IMR-90 (cell line): ENCODE measurements at regions not wholly inside any gene's neighbourhood (a gene's known extent, or its start where the extent isn't known, plus 50 kb on each side); places are given as distances from the start of the nearest gene placed in this dataset.

Experiments
- ATAC-seq: fragments of 200-7000 bp; cut with Tn5 transposase; 2 replicates; pipeline ENCODE4 v1.9.1; 2020; ENCODE audit warnings: low read depth, mild to moderate bottlenecking, moderate library complexity
- BruUV-seq: library from RNA; stranded (reverse); fragments of 400-500 nt; replicated peaks from 2 replicates; lab custom pipeline; 2021; lab: Mats Ljungman, UMichigan
- CTCF ChIA-PET: fragments of 300-600 bp; formaldehyde crosslinking; extraction: SDS; loops from one replicate; lab custom pipeline; 2021; ENCODE audit warnings: antibody characterized with exemption; lab: Yijun Ruan, JAX
- POLR2A ChIA-PET: fragments of 300-600 bp; sonication (Branson Sonifier 250); formaldehyde crosslinking; loops from one replicate; lab custom pipeline; 2022; ENCODE audit warnings: antibody characterized with exemption; ENCODE audit not compliant: unreplicated experiment; lab: Charles Lee
- DNase-seq: peaks from one replicate; pipeline ENCODE4 v3.0.0; 2013
- H2AFZ ChIP-seq: replicated peaks from 2 replicates; pipeline ENCODE3; 2013; ENCODE audit warnings: low read length, mild to moderate bottlenecking; ENCODE audit not compliant: poor library complexity
- H2AK5ac ChIP-seq: 2 replicates; pipeline ENCODE4 v1.6.1; 2013; ENCODE audit warnings: low read depth, low read length, inconsistent platforms
- H2AK9ac ChIP-seq: replicated peaks from 2 replicates; pipeline ENCODE3; 2013; ENCODE audit warnings: mild to moderate bottlenecking, low read depth, low read length, moderate library complexity; ENCODE audit not compliant: poor library complexity
- H2BK120ac ChIP-seq: 2 replicates; pipeline ENCODE4 v1.6.1; 2013; ENCODE audit warnings: low read depth, low read length, inconsistent platforms
- H2BK15ac ChIP-seq: 3 replicates; pipeline ENCODE4 v1.6.1; 2013; ENCODE audit warnings: low read depth, low read length, inconsistent platforms
- H2BK20ac ChIP-seq: 2 replicates; pipeline ENCODE4 v1.6.1; 2013; ENCODE audit warnings: low read depth, mild to moderate bottlenecking, inconsistent platforms, low read length, moderate library complexity
- H2BK5ac ChIP-seq: 2 replicates; pipeline ENCODE4 v1.6.1; 2013; ENCODE audit warnings: mild to moderate bottlenecking, low read depth, low read length, inconsistent platforms; ENCODE audit not compliant: poor library complexity, severe bottlenecking
- H3K14ac ChIP-seq: replicated peaks from 2 replicates; pipeline ENCODE4 v1.6.1; 2013; ENCODE audit warnings: low read depth, low read length, inconsistent platforms
- H3K18ac ChIP-seq: 2 replicates; pipeline ENCODE4 v1.6.1; 2013; ENCODE audit warnings: low read depth, low read length, control low read depth
- H3K23ac ChIP-seq: 2 replicates; pipeline ENCODE4 v1.6.1; 2013; ENCODE audit warnings: low read depth, low read length, inconsistent platforms
- H3K27ac ChIP-seq: 2 replicates; pipeline ENCODE4 v1.5.1; 2013; ENCODE audit warnings: mild to moderate bottlenecking, control low read depth, low read length; ENCODE audit not compliant: insufficient read depth
- H3K27me3 ChIP-seq: 2 replicates; pipeline ENCODE4 v1.6.1; 2013; ENCODE audit warnings: low read length; ENCODE audit not compliant: control insufficient read depth, insufficient read depth
- H3K36me3 ChIP-seq: 2 replicates; pipeline ENCODE4 v1.6.1; 2013; ENCODE audit warnings: low read length, mixed read lengths; ENCODE audit not compliant: control insufficient read depth, insufficient read depth
- H3K4ac ChIP-seq: 2 replicates; pipeline ENCODE4 v1.6.1; 2013; ENCODE audit warnings: low read depth, low read length, inconsistent platforms
- H3K4me1 ChIP-seq: 2 replicates; pipeline ENCODE4 v1.6.1; 2013; ENCODE audit warnings: low read length, mixed read lengths; ENCODE audit not compliant: control insufficient read depth, insufficient read depth
- H3K4me2 ChIP-seq: 2 replicates; pipeline ENCODE4 v1.6.1; 2013; ENCODE audit warnings: low read depth, mild to moderate bottlenecking, control low read depth, low read length, moderate library complexity
- H3K4me3 ChIP-seq: 2 replicates; pipeline ENCODE4 v1.5.1; 2013; ENCODE audit warnings: low read depth, mild to moderate bottlenecking, control low read depth, low read length, moderate library complexity; ENCODE audit not compliant: insufficient read depth
- H3K56ac ChIP-seq: 2 replicates; pipeline ENCODE4 v1.6.1; 2013; ENCODE audit warnings: low read length, inconsistent platforms; ENCODE audit not compliant: insufficient read depth; ENCODE audit errors: extremely low read depth
- H3K79me1 ChIP-seq, 2 experiments: 2 replicates each; pipeline ENCODE4 v1.6.1; 2013; ENCODE audit warnings: low read length in 2 of 2, inconsistent platforms in 1 of 2, low read depth in 1 of 2
- H3K9ac ChIP-seq: 2 replicates; pipeline ENCODE4 v1.6.1; 2013; ENCODE audit warnings: low read depth, low read length, control low read depth
- H3K9me1 ChIP-seq: 2 replicates; pipeline ENCODE4 v1.6.1; 2013; ENCODE audit warnings: low read length, inconsistent platforms; ENCODE audit not compliant: insufficient read depth
- H3K9me3 ChIP-seq: 2 replicates; pipeline ENCODE4 v1.6.1; 2013; ENCODE audit warnings: low read length; ENCODE audit not compliant: control insufficient read depth, insufficient read depth
- H4K20me1 ChIP-seq: 2 replicates; pipeline ENCODE4 v1.6.1; 2013; ENCODE audit warnings: low read length, inconsistent platforms; ENCODE audit not compliant: insufficient read depth
- H4K5ac ChIP-seq: 2 replicates; pipeline ENCODE4 v1.6.1; 2013; ENCODE audit warnings: mild to moderate bottlenecking, low read depth, low read length, control low read depth
- H4K8ac ChIP-seq, 2 experiments: 2 replicates each; pipeline ENCODE4 v1.6.1; 2013; ENCODE audit warnings: low read depth in 2 of 2, low read length in 2 of 2, control low read depth in 1 of 2, inconsistent platforms in 1 of 2
- H4K91ac ChIP-seq: 2 replicates; pipeline ENCODE4 v1.6.1; 2013; ENCODE audit warnings: low read depth, low read length, inconsistent platforms; ENCODE audit not compliant: insufficient read depth
- BHLHE40 ChIP-seq: fragments of 150-350 bp; IDR thresholded peaks from 2 replicates; pipeline ENCODE4 v1.6.1; 2016; ENCODE audit warnings: mild to moderate bottlenecking, low read depth, low read length
- CEBPB ChIP-seq: IDR thresholded peaks from 2 replicates; pipeline ENCODE4 v1.6.1; 2012; ENCODE audit warnings: low read depth, low read length, improper control_type of control experiment
- CHD1 ChIP-seq: IDR thresholded peaks from 2 replicates; pipeline ENCODE4 v1.6.1; 2012; ENCODE audit warnings: low read depth, low read length, improper control_type of control experiment
- FOS ChIP-seq: fragments of 150-350 bp; IDR thresholded peaks from 2 replicates; pipeline ENCODE4 v1.6.1; 2016; ENCODE audit warnings: low read depth, low read length
- MAFK ChIP-seq: IDR thresholded peaks from 2 replicates; pipeline ENCODE4 v1.6.1; 2012; ENCODE audit warnings: low read depth, low read length, improper control_type of control experiment
- MAZ ChIP-seq: IDR thresholded peaks from 2 replicates; pipeline ENCODE4 v1.6.1; 2012; ENCODE audit warnings: low read depth, mild to moderate bottlenecking, low read length, improper control_type of control experiment, moderate library complexity, borderline replicate concordance
- MXI1 ChIP-seq: IDR thresholded peaks from 2 replicates; pipeline ENCODE4 v1.6.1; 2012; ENCODE audit warnings: low read depth, mild to moderate bottlenecking, low read length, moderate library complexity, borderline replicate concordance
- NFE2L2 ChIP-seq: fragments of 150-350 bp; IDR thresholded peaks from 2 replicates; pipeline ENCODE4 v1.6.1; 2016; ENCODE audit warnings: low read depth, mild to moderate bottlenecking, low read length
- POLR2A ChIP-seq: IDR thresholded peaks from 2 replicates; pipeline ENCODE4 v1.6.1; 2012; ENCODE audit warnings: mild to moderate bottlenecking, low read depth, low read length
- RAD21 ChIP-seq: IDR thresholded peaks from 2 replicates; pipeline ENCODE4 v1.6.1; 2012; ENCODE audit warnings: low read length, improper control_type of control experiment
- RCOR1 ChIP-seq: IDR thresholded peaks from 2 replicates; pipeline ENCODE4 v1.6.1; 2012; ENCODE audit warnings: mild to moderate bottlenecking, low read length, improper control_type of control experiment; ENCODE audit not compliant: insufficient replicate concordance
- RFX5 ChIP-seq: IDR thresholded peaks from 2 replicates; pipeline ENCODE4 v1.8.0; 2012; ENCODE audit warnings: low read depth, mild to moderate bottlenecking, low read length, moderate library complexity
- SMC3 ChIP-seq: fragments of 150-350 bp; IDR thresholded peaks from 2 replicates; pipeline ENCODE4 v1.6.1; 2016; ENCODE audit warnings: low read depth, mild to moderate bottlenecking, antibody characterized with exemption, low read length, moderate library complexity
- WGBS, 2 experiments: methylation state at CpG; one replicate each; pipeline versions ENCODE4 v1.1.5 to v1.1.7; 2013; ENCODE audit warnings: missing lambda C conversion rate in 2 of 2; ENCODE audit not compliant: insufficient read length in 1 of 2; ENCODE audit errors: extremely low coverage in 2 of 2; 5-methylcytosine and 5-hydroxymethylcytosine counted together
- dilution Hi-C: fragments of 300-500 bp; cut with HindIII; formaldehyde crosslinking; loops from one replicate; pipeline ENCODE4 v1.14.3; 2018; ENCODE audit warnings: low sequenced_read_pairs; ENCODE audit not compliant: unreplicated experiment
- in situ Hi-C: fragments of 300-500 bp; cut with MboI; formaldehyde crosslinking; loops from 3 replicates; pipeline ENCODE4 v1.14.3; 2019; ENCODE audit warnings: low sequenced_read_pairs, inconsistent platforms, mixed read lengths
- intact Hi-C: fragments of 100-400 bp; cut with micrococcal nuclease; formaldehyde crosslinking; loops from 2 replicates; pipeline ENCODE4 v1.10.0; 2022
- TF ChIP-seq, protein P1 (sequence below): fragments of 150-350 bp; IDR thresholded peaks from 2 replicates; pipeline ENCODE4 v1.6.1; 2017; ENCODE audit warnings: mild to moderate bottlenecking, antibody characterized with exemption, low read length, low read depth
- TF ChIP-seq, protein P2 (sequence below): fragments of 150-350 bp; IDR thresholded peaks from 2 replicates; pipeline ENCODE4 v1.6.1; 2016; ENCODE audit warnings: low read depth, mild to moderate bottlenecking, low read length, moderate library complexity, borderline replicate concordance
- TF ChIP-seq, protein P3 (sequence below): conservative IDR thresholded peaks from 2 replicates; pipeline ENCODE4 v1.5.1; 2012; ENCODE audit warnings: mild to moderate bottlenecking, low read depth, low read length, improper control_type of control experiment

DNA sequence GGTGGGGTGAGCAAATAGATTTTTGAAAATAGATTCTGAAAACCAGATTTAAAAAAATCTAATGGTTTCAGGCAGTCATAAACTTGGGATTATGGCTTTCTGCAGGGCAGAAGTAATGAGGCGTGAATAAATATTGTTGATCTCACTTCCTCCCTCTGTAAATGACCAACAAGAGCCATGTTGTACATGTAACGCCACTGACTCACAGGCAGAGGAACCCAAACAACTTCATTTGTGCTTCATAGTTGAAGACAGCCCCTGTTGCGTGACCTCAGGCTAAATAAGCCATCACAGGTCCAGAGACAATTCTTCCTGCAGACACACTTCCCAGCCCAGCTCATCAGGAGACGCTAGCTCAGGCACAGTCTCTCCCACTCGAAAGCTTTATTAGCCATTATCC lies 59.1 kb upstream of the F13A1 start:
- Histone ChIP-seq H3K27me3 (no peaks in the 10 kb centered on the region), H3K9me1 (no peaks in the 10 kb centered on the region), H2BK15ac (no peak overlapping the region), H2AK9ac (no peak overlapping the region), H4K8ac (no peak overlapping the region), H4K91ac (no peak overlapping the region), H3K56ac (no peak overlapping the region), H3K14ac (no peak overlapping the region), H2AK5ac (no peak overlapping the region), H2AFZ (no peak overlapping the region), H3K27ac (no peak overlapping the region), H3K4me3 (no peak overlapping the region), H3K9me3 (peaks cover 27% of the 10 kb centered on the region), H3K9ac (no peak overlapping the region), H3K4me1 (no peaks in the 10 kb centered on the region), H3K79me1 (no peaks in the 10 kb centered on the region), H2BK120ac (no peak overlapping the region), H2BK5ac (no peak overlapping the region), H3K4me2 (no peak overlapping the region), H2BK20ac (no peak overlapping the region), H4K20me1 (no peaks in the 10 kb centered on the region), H3K23ac (no peak overlapping the region), H3K4ac (no peak overlapping the region), H3K36me3 (no peaks in the 10 kb centered on the region), H3K18ac (no peak overlapping the region), H4K5ac (no peak overlapping the region)
- in situ Hi-C loops (no loop called here), intact Hi-C loops (no loop called here), dilution Hi-C loops (no loop called here)
- BruUV-seq = no TSS peak
- WGBS, 2 experiments = 20% methylated on average over 2 of the region's 5 CpGs; no CpG with 5 or more reads in 1 of the 2 experiments
- ATAC-seq = no peak
- DNase-seq = no peak
- ChIA-PET CTCF (no interaction called here), POLR2A (no interaction called here)
- TF ChIP-seq BHLHE40 (no peak), CHD1 (no peak), RCOR1 (no peak), FOS (no peak), MXI1 (no peak), RAD21 (no peak), CEBPB (no peak), MAFK (no peak), RFX5 (no peak), NFE2L2 (no peak), POLR2A (no peak), SMC3 (no peak), MAZ (no peak)
- TF ChIP-seq, protein P1, sequence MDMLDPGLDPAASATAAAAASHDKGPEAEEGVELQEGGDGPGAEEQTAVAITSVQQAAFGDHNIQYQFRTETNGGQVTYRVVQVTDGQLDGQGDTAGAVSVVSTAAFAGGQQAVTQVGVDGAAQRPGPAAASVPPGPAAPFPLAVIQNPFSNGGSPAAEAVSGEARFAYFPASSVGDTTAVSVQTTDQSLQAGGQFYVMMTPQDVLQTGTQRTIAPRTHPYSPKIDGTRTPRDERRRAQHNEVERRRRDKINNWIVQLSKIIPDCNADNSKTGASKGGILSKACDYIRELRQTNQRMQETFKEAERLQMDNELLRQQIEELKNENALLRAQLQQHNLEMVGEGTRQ = no peak
- TF ChIP-seq, protein P2, sequence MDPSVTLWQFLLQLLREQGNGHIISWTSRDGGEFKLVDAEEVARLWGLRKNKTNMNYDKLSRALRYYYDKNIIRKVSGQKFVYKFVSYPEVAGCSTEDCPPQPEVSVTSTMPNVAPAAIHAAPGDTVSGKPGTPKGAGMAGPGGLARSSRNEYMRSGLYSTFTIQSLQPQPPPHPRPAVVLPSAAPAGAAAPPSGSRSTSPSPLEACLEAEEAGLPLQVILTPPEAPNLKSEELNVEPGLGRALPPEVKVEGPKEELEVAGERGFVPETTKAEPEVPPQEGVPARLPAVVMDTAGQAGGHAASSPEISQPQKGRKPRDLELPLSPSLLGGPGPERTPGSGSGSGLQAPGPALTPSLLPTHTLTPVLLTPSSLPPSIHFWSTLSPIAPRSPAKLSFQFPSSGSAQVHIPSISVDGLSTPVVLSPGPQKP = no peak
- TF ChIP-seq, protein P3, sequence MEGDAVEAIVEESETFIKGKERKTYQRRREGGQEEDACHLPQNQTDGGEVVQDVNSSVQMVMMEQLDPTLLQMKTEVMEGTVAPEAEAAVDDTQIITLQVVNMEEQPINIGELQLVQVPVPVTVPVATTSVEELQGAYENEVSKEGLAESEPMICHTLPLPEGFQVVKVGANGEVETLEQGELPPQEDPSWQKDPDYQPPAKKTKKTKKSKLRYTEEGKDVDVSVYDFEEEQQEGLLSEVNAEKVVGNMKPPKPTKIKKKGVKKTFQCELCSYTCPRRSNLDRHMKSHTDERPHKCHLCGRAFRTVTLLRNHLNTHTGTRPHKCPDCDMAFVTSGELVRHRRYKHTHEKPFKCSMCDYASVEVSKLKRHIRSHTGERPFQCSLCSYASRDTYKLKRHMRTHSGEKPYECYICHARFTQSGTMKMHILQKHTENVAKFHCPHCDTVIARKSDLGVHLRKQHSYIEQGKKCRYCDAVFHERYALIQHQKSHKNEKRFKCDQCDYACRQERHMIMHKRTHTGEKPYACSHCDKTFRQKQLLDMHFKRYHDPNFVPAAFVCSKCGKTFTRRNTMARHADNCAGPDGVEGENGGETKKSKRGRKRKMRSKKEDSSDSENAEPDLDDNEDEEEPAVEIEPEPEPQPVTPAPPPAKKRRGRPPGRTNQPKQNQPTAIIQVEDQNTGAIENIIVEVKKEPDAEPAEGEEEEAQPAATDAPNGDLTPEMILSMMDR = no peak
